ENCODE measurements at regions not wholly inside any gene's neighbourhood (a gene's known extent, or its start where the extent isn't known, plus 50 kb on each side); places are given as distances from the start of the nearest gene placed in this dataset.

DNA sequence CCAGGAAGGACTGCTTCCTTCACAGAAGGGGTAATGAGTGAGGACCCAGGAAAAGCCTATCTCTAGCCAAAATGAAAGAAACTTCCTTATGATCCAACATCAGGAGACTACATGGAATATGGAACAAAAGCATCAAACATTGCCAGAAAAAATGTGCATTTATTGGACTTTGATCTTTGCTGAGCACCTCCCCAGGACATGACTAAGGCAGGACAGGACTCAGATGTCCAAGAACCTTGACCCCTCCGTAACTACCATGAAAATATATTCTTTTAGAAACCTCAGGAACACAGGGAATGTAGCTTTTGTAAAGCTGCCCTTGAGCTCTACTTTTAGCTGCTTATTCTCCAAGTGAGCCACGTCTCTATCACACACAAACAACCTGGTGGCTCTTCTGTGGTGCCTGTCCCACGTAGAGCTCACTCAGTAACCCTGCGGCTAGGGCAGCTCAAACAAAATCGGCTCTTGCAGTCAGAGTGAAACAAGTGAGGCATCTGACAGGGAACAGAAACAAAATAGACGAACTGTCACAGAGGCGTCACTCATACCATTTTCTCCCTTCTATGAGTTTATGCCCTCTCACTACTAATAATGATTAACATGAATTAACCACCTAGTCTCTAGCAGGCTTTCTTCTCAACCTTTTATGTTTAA is 471.5 kb upstream of the API5 start:
- Histone ChIP-seq H3K9me3 (ENCODE audit: severe bottlenecking) (no peaks in the 10 kb centered on the region), H3K36me3 (ENCODE audit: low read depth) (no peaks in the 10 kb centered on the region), H3K4me3 (ENCODE audit: severe bottlenecking) (no peak overlapping the region), H3K27me3 (ENCODE audit: insufficient read depth, poor library complexity, severe bottlenecking) (no peaks in the 10 kb centered on the region), H3K27ac (ENCODE audit: poor library complexity, severe bottlenecking) (no peak overlapping the region), H3K4me1 (ENCODE audit: insufficient read depth, poor library complexity, severe bottlenecking) (no peaks in the 10 kb centered on the region)
- ATAC-seq (ENCODE audit: low read depth) (no peak), DNase-seq (ENCODE audit: low spot score) (no peak)
- TF ChIP-seq, protein P1, sequence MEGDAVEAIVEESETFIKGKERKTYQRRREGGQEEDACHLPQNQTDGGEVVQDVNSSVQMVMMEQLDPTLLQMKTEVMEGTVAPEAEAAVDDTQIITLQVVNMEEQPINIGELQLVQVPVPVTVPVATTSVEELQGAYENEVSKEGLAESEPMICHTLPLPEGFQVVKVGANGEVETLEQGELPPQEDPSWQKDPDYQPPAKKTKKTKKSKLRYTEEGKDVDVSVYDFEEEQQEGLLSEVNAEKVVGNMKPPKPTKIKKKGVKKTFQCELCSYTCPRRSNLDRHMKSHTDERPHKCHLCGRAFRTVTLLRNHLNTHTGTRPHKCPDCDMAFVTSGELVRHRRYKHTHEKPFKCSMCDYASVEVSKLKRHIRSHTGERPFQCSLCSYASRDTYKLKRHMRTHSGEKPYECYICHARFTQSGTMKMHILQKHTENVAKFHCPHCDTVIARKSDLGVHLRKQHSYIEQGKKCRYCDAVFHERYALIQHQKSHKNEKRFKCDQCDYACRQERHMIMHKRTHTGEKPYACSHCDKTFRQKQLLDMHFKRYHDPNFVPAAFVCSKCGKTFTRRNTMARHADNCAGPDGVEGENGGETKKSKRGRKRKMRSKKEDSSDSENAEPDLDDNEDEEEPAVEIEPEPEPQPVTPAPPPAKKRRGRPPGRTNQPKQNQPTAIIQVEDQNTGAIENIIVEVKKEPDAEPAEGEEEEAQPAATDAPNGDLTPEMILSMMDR (IDR thresholded peaks at IDR 0.05; ENCODE audit: poor library complexity, severe bottlenecking), result no peak

DNA sequence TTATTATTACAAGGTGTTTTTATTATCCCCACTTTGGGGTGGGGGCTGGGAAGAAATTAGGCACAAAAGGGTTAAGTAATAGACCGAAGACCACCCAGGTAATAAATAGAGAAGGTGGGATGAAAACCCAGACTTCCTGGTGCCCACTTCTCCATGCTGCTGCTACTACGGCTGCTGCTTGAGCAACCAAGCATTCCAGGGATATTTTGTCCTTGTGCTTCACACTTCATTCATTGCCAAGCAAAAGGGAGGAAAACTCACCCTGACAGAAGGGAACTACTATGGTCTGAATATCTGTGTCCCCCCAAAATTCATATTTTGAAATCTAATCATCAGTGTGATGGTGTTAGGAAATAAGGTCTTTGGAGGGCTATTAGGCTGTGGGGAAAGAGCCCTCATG is 470.9 kb upstream of the API5 start:
- TF ChIP-seq, protein P1 (IDR thresholded peaks at IDR 0.05; ENCODE audit: poor library complexity, severe bottlenecking), result no peak
- Histone ChIP-seq H3K4me3 (ENCODE audit: severe bottlenecking) (no peak overlapping the region), H3K4me1 (ENCODE audit: insufficient read depth, poor library complexity, severe bottlenecking) (no peaks in the 10 kb centered on the region), H3K27ac (ENCODE audit: poor library complexity, severe bottlenecking) (no peak overlapping the region), H3K27me3 (ENCODE audit: insufficient read depth, poor library complexity, severe bottlenecking) (no peaks in the 10 kb centered on the region), H3K9me3 (ENCODE audit: severe bottlenecking) (no peaks in the 10 kb centered on the region), H3K36me3 (ENCODE audit: low read depth) (no peaks in the 10 kb centered on the region)
- no peak for ATAC-seq (ENCODE audit: low read depth)
- no peak for DNase-seq (ENCODE audit: low spot score)

DNA sequence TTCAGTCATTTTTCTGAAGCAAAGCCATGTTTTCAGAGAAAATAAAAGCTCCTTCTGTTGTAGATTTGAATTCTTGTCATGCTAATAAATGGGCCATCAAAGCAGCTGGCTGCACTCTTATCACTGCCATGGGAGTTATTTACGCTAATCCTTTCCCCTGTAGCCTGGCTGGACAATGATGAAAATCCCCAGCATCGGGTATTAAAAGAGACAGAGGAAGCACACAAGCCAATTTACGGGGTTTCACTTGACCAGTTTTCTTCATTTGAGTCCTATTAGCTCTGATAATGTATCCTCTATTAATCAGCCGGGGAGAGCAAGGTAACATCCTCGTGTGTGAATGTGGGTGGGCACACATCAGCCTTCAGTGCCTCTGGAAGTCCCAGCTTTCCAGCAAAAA is 470.2 kb upstream of the API5 start:
- ATAC-seq (ENCODE audit: low read depth) (no peak), DNase-seq (ENCODE audit: low spot score) (no peak)
- Histone ChIP-seq H3K9me3 (ENCODE audit: severe bottlenecking) (no peaks in the 10 kb centered on the region), H3K4me1 (ENCODE audit: insufficient read depth, poor library complexity, severe bottlenecking) (no peaks in the 10 kb centered on the region), H3K27ac (ENCODE audit: poor library complexity, severe bottlenecking) (no peak overlapping the region), H3K4me3 (ENCODE audit: severe bottlenecking) (no peak overlapping the region), H3K36me3 (ENCODE audit: low read depth) (no peaks in the 10 kb centered on the region), H3K27me3 (ENCODE audit: insufficient read depth, poor library complexity, severe bottlenecking) (no peaks in the 10 kb centered on the region)
- TF ChIP-seq, protein P1 (IDR thresholded peaks at IDR 0.05; ENCODE audit: poor library complexity, severe bottlenecking), result no peak

DNA sequence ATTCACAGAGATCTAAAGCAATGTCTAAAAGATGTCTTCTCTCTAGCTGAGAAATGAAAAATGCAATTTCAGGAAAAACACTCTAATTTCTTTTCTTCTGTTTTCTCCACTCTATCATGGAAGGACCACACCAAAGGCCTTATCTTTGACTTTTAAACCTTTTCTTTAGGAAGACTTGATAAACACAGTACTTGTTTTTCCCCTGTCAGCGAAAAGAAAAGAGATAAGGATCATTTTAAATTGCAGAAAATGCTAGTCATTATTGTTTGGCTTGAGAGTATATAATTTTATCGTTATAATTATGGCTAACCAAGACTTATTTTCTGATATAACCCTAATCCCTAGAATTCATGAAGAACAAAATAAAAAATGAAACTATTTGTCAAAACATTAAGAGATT is 462.4 kb upstream of the API5 start:
- DNase-seq (ENCODE audit: low spot score) (no peak), ATAC-seq (ENCODE audit: low read depth) (no peak)
- TF ChIP-seq, protein P1 (IDR thresholded peaks at IDR 0.05; ENCODE audit: poor library complexity, severe bottlenecking), result no peak
- no peaks in the 10 kb centered on the region for H3K27me3 ChIP-seq (ENCODE audit: insufficient read depth, poor library complexity, severe bottlenecking)
- no peaks in the 10 kb centered on the region for H3K36me3 ChIP-seq (ENCODE audit: low read depth)
- no peaks in the 10 kb centered on the region for H3K9me3 ChIP-seq (ENCODE audit: severe bottlenecking)
- H3K27ac ChIP-seq (ENCODE audit: poor library complexity, severe bottlenecking), result no peak overlapping the region
- H3K4me1 ChIP-seq (ENCODE audit: insufficient read depth, poor library complexity, severe bottlenecking), result no peaks in the 10 kb centered on the region
- H3K4me3 ChIP-seq (ENCODE audit: severe bottlenecking), result no peak overlapping the region

DNA sequence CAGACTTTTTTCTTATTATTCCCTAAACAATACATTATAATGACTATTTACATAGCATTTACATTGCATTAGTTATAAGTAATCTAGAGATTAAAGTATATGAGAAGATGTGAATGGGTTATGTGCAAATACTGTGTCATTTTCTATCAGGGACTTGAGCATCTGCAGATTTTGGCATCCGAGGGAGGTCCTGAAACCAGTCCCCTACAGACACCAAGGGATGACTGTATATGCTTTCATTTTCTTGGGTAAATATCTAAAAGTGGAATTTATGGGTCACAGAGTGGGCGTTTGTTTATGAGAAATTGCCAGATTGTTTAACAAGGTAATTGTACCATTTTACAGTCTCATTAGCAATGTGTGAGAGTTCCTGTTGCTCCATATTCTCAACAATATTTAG is 454.5 kb upstream of the API5 start:
- no peaks in the 10 kb centered on the region for H3K4me1 ChIP-seq (ENCODE audit: insufficient read depth, poor library complexity, severe bottlenecking)
- no peak for ATAC-seq (ENCODE audit: low read depth)
- no peaks in the 10 kb centered on the region for H3K36me3 ChIP-seq (ENCODE audit: low read depth)
- DNase-seq (ENCODE audit: low spot score), result no peak
- H3K9me3 ChIP-seq (ENCODE audit: severe bottlenecking), result peaks cover 2% of the 10 kb centered on the region
- no peak overlapping the region for H3K27ac ChIP-seq (ENCODE audit: poor library complexity, severe bottlenecking)
- H3K4me3 ChIP-seq (ENCODE audit: severe bottlenecking), result no peak overlapping the region
- no peaks in the 10 kb centered on the region for H3K27me3 ChIP-seq (ENCODE audit: insufficient read depth, poor library complexity, severe bottlenecking)
- TF ChIP-seq, protein P1 (IDR thresholded peaks at IDR 0.05; ENCODE audit: poor library complexity, severe bottlenecking), result no peak
